K562 (cell line): ENCODE measurements at regions not wholly inside any gene's neighbourhood (a gene's known extent, or its start where the extent isn't known, plus 50 kb on each side); places are given as distances from the start of the nearest gene placed in this dataset.
"Not testable (repeated sequence)": the region's sequence is repeated elsewhere in the genome, so short reads cannot be mapped to it uniquely, and the experiment has no call there.

Experiments used
- ATAC-seq: fragments of 200-7000 bp; cut with Tn5 transposase; 3 replicates; pipeline ENCODE4 v1.9.1; 2020; ENCODE audit warnings: moderate library complexity
- BruUV-seq: library from RNA; stranded (reverse); fragments of 400-500 nt; replicated peaks from 2 replicates; lab custom pipeline; 2021; lab: Mats Ljungman, UMichigan
- CTCF ChIA-PET: fragments of 300-600 bp; formaldehyde crosslinking; extraction: SDS; loops from one replicate; lab custom pipeline; 2021; ENCODE audit warnings: low intra/inter-chr PET ratio; lab: Yijun Ruan, JAX
- POLR2A ChIA-PET: fragments of 300-600, 350-650 bp; sonication (Branson Sonifier 250); formaldehyde crosslinking; extraction: SDS; loops from one replicate; lab custom pipeline; 2021; ENCODE audit warnings: antibody characterized with exemption, inconsistent platforms; lab: Yijun Ruan, JAX
- DNase-seq, 4 experiments: peaks; one replicate each; pipeline versions ENCODE4 v3.0.0 to v3.0.0-alpha.2; 2011 to 2018; ENCODE audit warnings: low spot score in 3 of 4, mixed read lengths in 3 of 4; ENCODE audit errors: extremely low read depth in 1 of 4
- FAIRE-seq: peaks from 2 replicates; lab custom pipeline; 2011; peaks lifted over from hg19 to GRCh38; lab: Jason Lieb, UNC
- H2AFZ ChIP-seq: 2 replicates; pipeline ENCODE4 v1.6.0; 2011; ENCODE audit warnings: low read depth, low read length, control low read depth, inconsistent platforms
- H3K27ac ChIP-seq: fragments of 200-600 bp; 3 replicates; pipeline ENCODE4 v1.8.0; 2011; ENCODE audit warnings: low read depth, mild to moderate bottlenecking, control low read depth, inconsistent platforms, low read length, moderate library complexity, mixed read lengths; ENCODE audit errors: extremely low read depth
- H3K27me3 ChIP-seq, 2 experiments: fragments of 300-600 bp in 1 of 2; 2 replicates in 1 of 2; 3 replicates in 1 of 2; pipeline versions ENCODE4 v1.6.0 to v1.8.0; 2011; ENCODE audit warnings: inconsistent platforms in 2 of 2, low read length in 2 of 2, mild to moderate bottlenecking in 1 of 2, mixed read lengths in 1 of 2, moderate library complexity in 1 of 2; ENCODE audit not compliant: control insufficient read depth in 2 of 2, insufficient read depth in 2 of 2
- H3K36me3 ChIP-seq: fragments of 300-600 bp; 3 replicates; pipeline ENCODE4 v1.8.0; 2011; ENCODE audit warnings: mild to moderate bottlenecking, low read length, inconsistent platforms; ENCODE audit not compliant: control insufficient read depth, insufficient read depth
- H3K4me1 ChIP-seq, 2 experiments: fragments of 200-600 bp in 1 of 2; replicated peaks in 1 of 2; 2 replicates in 1 of 2; 3 replicates in 1 of 2; pipeline versions ENCODE4 v1.5.1 to v1.8.0; 2011; ENCODE audit warnings: inconsistent platforms in 2 of 2, low read length in 2 of 2, mild to moderate bottlenecking in 1 of 2, mixed read lengths in 1 of 2, moderate library complexity in 1 of 2; ENCODE audit not compliant: control insufficient read depth in 2 of 2, insufficient read depth in 2 of 2
- H3K4me2 ChIP-seq: 2 replicates; pipeline ENCODE4 v1.6.1; 2011; ENCODE audit warnings: low read length, control low read depth, inconsistent platforms, mixed read lengths; ENCODE audit not compliant: insufficient read depth
- H3K4me3 ChIP-seq: fragments of 200-600 bp; sonication (generic), shearing (Covaris generic); 2 replicates; pipeline ENCODE4 v1.5.1; 2016; ENCODE audit warnings: control low read depth, inconsistent platforms
- H3K79me2 ChIP-seq: fragments of 200-600 bp; 3 replicates; pipeline ENCODE4 v1.8.0; 2011; ENCODE audit warnings: low read length, inconsistent platforms; ENCODE audit not compliant: control insufficient read depth, insufficient read depth
- H3K9ac ChIP-seq, 2 experiments: 2 replicates each; pipeline versions ENCODE4 v1.6.0 to v1.6.1; 2011; ENCODE audit warnings: low read depth in 2 of 2, low read length in 2 of 2, control low read depth in 1 of 2, inconsistent platforms in 1 of 2, mild to moderate bottlenecking in 1 of 2, mixed read lengths in 1 of 2; ENCODE audit not compliant: insufficient read depth in 1 of 2
- H3K9me1 ChIP-seq: one replicate; pipeline ENCODE4 v1.6.0; 2011; ENCODE audit warnings: inconsistent platforms, mild to moderate bottlenecking, low read length, moderate library complexity; ENCODE audit not compliant: control insufficient read depth, insufficient read depth
- H3K9me3 ChIP-seq: replicated peaks from 2 replicates; pipeline ENCODE4 v1.5.1; 2011; ENCODE audit warnings: low read depth, low read length, inconsistent platforms; ENCODE audit not compliant: control insufficient read depth, insufficient read depth
- H4K20me1 ChIP-seq: replicated peaks from 2 replicates; pipeline ENCODE4 v1.6.1; 2011; ENCODE audit warnings: low read length, inconsistent platforms, mixed read lengths; ENCODE audit not compliant: control insufficient read depth, insufficient read depth
- SP2 ChIP-seq: IDR thresholded peaks from 2 replicates; pipeline ENCODE4 v1.6.1; 2011; ENCODE audit warnings: mild to moderate bottlenecking, low read depth, low read length, moderate library complexity; ENCODE audit not compliant: poor library complexity, severe bottlenecking; ENCODE audit errors: extremely low read depth
- WGBS: fragments of 100-300 bp; shearing (Covaris generic); methylation state at CpG from one replicate; pipeline ENCODE4 v1.1.6; 2016; ENCODE audit warnings: low coverage, mixed read lengths; ENCODE audit not compliant: insufficient coverage; ENCODE audit errors: missing lambda C conversion rate; 5-methylcytosine and 5-hydroxymethylcytosine counted together
- in situ Hi-C: fragments of 300-500 bp; cut with MboI; formaldehyde crosslinking; loops from 4 replicates; pipeline ENCODE4 v1.15.0; 2018; ENCODE audit warnings: inconsistent platforms, mixed read lengths
- intact Hi-C: fragments of 100-400 bp; cut with micrococcal nuclease; formaldehyde crosslinking; loops from 2 replicates; pipeline ENCODE4 v1.14.2; 2022

- WGBS = 0% methylated on average over 2 of the region's 2 CpGs
- no peaks in the 10 kb centered on the region for H3K79me2 ChIP-seq
- BruUV-seq = no TSS peak
- TF ChIP-seq SP2 = no peak
- H3K4me2 ChIP-seq = no peak overlapping the region
- intact Hi-C loops (no loop called here), in situ Hi-C loops (no loop called here)
- H3K27me3 ChIP-seq = no peaks in the 10 kb centered on the region
- no peaks in the 10 kb centered on the region for H4K20me1 ChIP-seq
- POLR2A ChIA-PET = no interaction called here
- no peak overlapping the region for H3K4me3 ChIP-seq
- no peak overlapping the region for H3K9ac ChIP-seq
- no peak for ATAC-seq
- FAIRE-seq = no peak
- no peaks in the 10 kb centered on the region for H3K9me1 ChIP-seq
- no peak overlapping the region for H2AFZ ChIP-seq
- DNase-seq = no peak
- H3K4me1 ChIP-seq = no peaks in the 10 kb centered on the region
- H3K36me3 ChIP-seq = no peaks in the 10 kb centered on the region
- H3K27ac ChIP-seq = no peak overlapping the region
- CTCF ChIA-PET = no interaction called here
- H3K9me3 ChIP-seq = no peaks in the 10 kb centered on the region
Observed at GRCh38 chr14:65991104-65991503, 495.1 kb upstream of the CCDC196 start.

GRCh38 chr14:65991935-65992334 lies 494.2 kb upstream of the CCDC196 start:
- ATAC-seq, H4K20me1 ChIP-seq, H3K4me1 ChIP-seq, H3K9me1 ChIP-seq, FAIRE-seq, H3K4me2 ChIP-seq, H3K27ac ChIP-seq, H2AFZ ChIP-seq, POLR2A ChIA-PET, DNase-seq, H3K4me3 ChIP-seq, BruUV-seq, H3K9ac ChIP-seq, H3K36me3 ChIP-seq, intact Hi-C loops, H3K27me3 ChIP-seq, CTCF ChIA-PET, H3K79me2 ChIP-seq, H3K9me3 ChIP-seq, in situ Hi-C loops: not testable (repeated sequence)
- 0% methylated on average over 1 of the region's 1 CpG for WGBS
